H1 (cell line): ENCODE measurements at regions not wholly inside any gene's neighbourhood (a gene's known extent, or its start where the extent isn't known, plus 50 kb on each side); places are given as distances from the start of the nearest gene placed in this dataset.

Source experiments
- CTCF ChIA-PET: fragments of 300-600 bp; sonication (Branson Sonifier 250); formaldehyde crosslinking; loops from one replicate; lab custom pipeline; 2021; ENCODE audit not compliant: partially characterized antibody; lab: Charles Lee
- POLR2A ChIA-PET: fragments of 300-600 bp; sonication (Branson Sonifier 250); formaldehyde crosslinking; loops from one replicate; lab custom pipeline; 2021; ENCODE audit warnings: inconsistent platforms; ENCODE audit not compliant: partially characterized antibody; lab: Charles Lee
- DNase-seq, 2 experiments: peaks; one replicate each; pipeline versions ENCODE4 v3.0.0 to v3.0.0-alpha.2; 2010 to 2022; ENCODE audit warnings: low spot score in 2 of 2, low read depth in 1 of 2, mixed read lengths in 1 of 2
- FAIRE-seq: peaks from 2 replicates; lab custom pipeline; 2011; peaks lifted over from hg19 to GRCh38; lab: Jason Lieb, UNC
- H2AFZ ChIP-seq: 2 replicates; pipeline ENCODE4 v1.8.1; 2012; ENCODE audit warnings: low read length, inconsistent platforms
- H2AK5ac ChIP-seq: 2 replicates; pipeline ENCODE4 v1.6.1; 2013; ENCODE audit warnings: low read depth, low read length
- H2BK120ac ChIP-seq: replicated peaks from 2 replicates; pipeline ENCODE3; 2013; ENCODE audit warnings: low read depth, low read length, inconsistent platforms
- H2BK12ac ChIP-seq: 2 replicates; pipeline ENCODE4 v1.6.1; 2013; ENCODE audit warnings: low read depth, low read length
- H2BK15ac ChIP-seq: 2 replicates; pipeline ENCODE4 v1.6.1; 2013; ENCODE audit warnings: low read length
- H2BK20ac ChIP-seq: 2 replicates; pipeline ENCODE4 v1.6.1; 2013; ENCODE audit warnings: low read length
- H2BK5ac ChIP-seq: 2 replicates; pipeline ENCODE4 v1.6.1; 2013; ENCODE audit warnings: low read depth, low read length
- H3K14ac ChIP-seq: 2 replicates; pipeline ENCODE4 v1.6.1; 2013; ENCODE audit warnings: inconsistent platforms; ENCODE audit not compliant: insufficient read length
- H3K18ac ChIP-seq: 2 replicates; pipeline ENCODE4 v1.6.1; 2013; ENCODE audit warnings: low read length; ENCODE audit errors: extremely low read depth
- H3K23ac ChIP-seq: 2 replicates; pipeline ENCODE4 v1.6.1; 2013; ENCODE audit warnings: inconsistent platforms; ENCODE audit not compliant: insufficient read length
- H3K23me2 ChIP-seq: 2 replicates; pipeline ENCODE4 v1.6.1; 2013; ENCODE audit warnings: low read depth, low read length
- H3K27ac ChIP-seq: 2 replicates; pipeline ENCODE4 v1.6.1; 2011; ENCODE audit warnings: low read depth, low read length, inconsistent platforms
- H3K27me3 ChIP-seq, 4 experiments: replicated peaks in 1 of 4; 1 replicate in 1 of 4; 2 replicates in 3 of 4; pipeline versions ENCODE4 v1.6.1 to v1.8.1; 2011 to 2013; ENCODE audit warnings: low read length in 3 of 4, mild to moderate bottlenecking in 3 of 4, inconsistent platforms in 2 of 4, mixed read lengths in 2 of 4, moderate library complexity in 1 of 4; ENCODE audit not compliant: control insufficient read depth in 3 of 4, insufficient read depth in 3 of 4; ENCODE audit errors: extremely low read depth in 1 of 4
- H3K36me3 ChIP-seq, 4 experiments: 2 replicates each; pipeline versions ENCODE4 v1.6.1 to v1.8.1; 2011 to 2013; ENCODE audit warnings: mild to moderate bottlenecking in 4 of 4, low read length in 3 of 4, moderate library complexity in 2 of 4, control low read depth in 1 of 4, inconsistent platforms in 1 of 4; ENCODE audit not compliant: insufficient read depth in 4 of 4, control insufficient read depth in 2 of 4
- H3K4ac ChIP-seq: replicated peaks from 2 replicates; pipeline ENCODE3; 2013; ENCODE audit warnings: low read length, low read depth, mixed read lengths, inconsistent platforms; ENCODE audit not compliant: insufficient read length
- H3K4me1 ChIP-seq, 4 experiments: replicated peaks in 1 of 4; 1 replicate in 1 of 4; 2 replicates in 3 of 4; pipeline versions ENCODE4 v1.6.1 to v1.8.1; 2011 to 2013; ENCODE audit warnings: low read length in 3 of 4, inconsistent platforms in 2 of 4, mixed read lengths in 1 of 4; ENCODE audit not compliant: insufficient read depth in 4 of 4, control insufficient read depth in 3 of 4
- H3K4me2 ChIP-seq, 2 experiments: 2 replicates each; pipeline versions ENCODE4 v1.6.1 to v1.8.1; 2011 to 2013; ENCODE audit warnings: low read depth in 2 of 2, low read length in 2 of 2, control low read depth in 1 of 2, inconsistent platforms in 1 of 2, mild to moderate bottlenecking in 1 of 2; ENCODE audit not compliant: insufficient read depth in 1 of 2
- H3K4me3 ChIP-seq, 4 experiments: fragments of 200-600, 300-600 bp in 1 of 4; sonication (generic), shearing (Covaris generic), sonication (Bioruptor Twin) in 1 of 4; 2 replicates each; pipeline versions ENCODE4 v1.5.1 to v1.8.1; 2011 to 2016; ENCODE audit warnings: low read length in 4 of 4, low read depth in 3 of 4, control low read depth in 2 of 4, inconsistent platforms in 2 of 4, mild to moderate bottlenecking in 2 of 4, mixed read lengths in 1 of 4, moderate library complexity in 1 of 4; ENCODE audit not compliant: insufficient read depth in 2 of 4; ENCODE audit errors: extremely low read depth in 1 of 4
- H3K56ac ChIP-seq: replicated peaks from 2 replicates; pipeline ENCODE3; 2013; ENCODE audit warnings: low read depth, mild to moderate bottlenecking, mixed read lengths, low read length, inconsistent platforms; ENCODE audit not compliant: insufficient read length
- H3K79me1 ChIP-seq: 2 replicates; pipeline ENCODE4 v1.6.1; 2013; ENCODE audit warnings: low read depth, low read length, control low read depth
- H3K79me2 ChIP-seq, 2 experiments: 2 replicates each; pipeline versions ENCODE4 v1.6.1 to v1.8.1; 2012 to 2013; ENCODE audit warnings: low read length in 2 of 2, mild to moderate bottlenecking in 2 of 2, inconsistent platforms in 1 of 2; ENCODE audit not compliant: insufficient read depth in 2 of 2, control insufficient read depth in 1 of 2
- H3K9ac ChIP-seq, 4 experiments: replicated peaks in 1 of 4; 1 replicate in 1 of 4; 2 replicates in 3 of 4; pipeline versions ENCODE4 v1.6.1 to v1.8.1; 2011 to 2013; ENCODE audit warnings: low read depth in 3 of 4, low read length in 3 of 4, control low read depth in 2 of 4, mild to moderate bottlenecking in 2 of 4, moderate library complexity in 2 of 4, inconsistent platforms in 1 of 4; ENCODE audit errors: extremely low read depth in 1 of 4
- H3K9me3 ChIP-seq, 2 experiments: 2 replicates each; pipeline versions ENCODE4 v1.6.1 to v1.8.1; 2012 to 2013; ENCODE audit warnings: mild to moderate bottlenecking in 2 of 2, moderate library complexity in 2 of 2, control low read depth in 1 of 2, inconsistent platforms in 1 of 2, low read depth in 1 of 2, low read length in 1 of 2, mixed read lengths in 1 of 2; ENCODE audit not compliant: insufficient read depth in 2 of 2
- H4K20me1 ChIP-seq, 2 experiments: replicated peaks in 1 of 2; 2 replicates each; pipeline versions ENCODE3 to v1.8.1; 2011 to 2013; ENCODE audit warnings: inconsistent platforms in 2 of 2, low read length in 2 of 2, mild to moderate bottlenecking in 1 of 2; ENCODE audit not compliant: insufficient read depth in 2 of 2, control insufficient read depth in 1 of 2
- H4K5ac ChIP-seq: 2 replicates; pipeline ENCODE4 v1.6.1; 2013; ENCODE audit warnings: low read length, low read depth, mixed read lengths, inconsistent platforms; ENCODE audit not compliant: insufficient read length
- H4K8ac ChIP-seq: 2 replicates; pipeline ENCODE4 v1.8.0; 2013; ENCODE audit warnings: mild to moderate bottlenecking, moderate library complexity, low read length, inconsistent platforms; ENCODE audit not compliant: insufficient read depth; ENCODE audit errors: extremely low read depth
- H4K91ac ChIP-seq: replicated peaks from 2 replicates; pipeline ENCODE3; 2013; ENCODE audit warnings: low read length, mixed read lengths, inconsistent platforms; ENCODE audit not compliant: insufficient read length
- CHD1 ChIP-seq: IDR thresholded peaks from 2 replicates; pipeline ENCODE4 v1.6.1; 2012; ENCODE audit warnings: low read depth, low read length, improper control_type of control experiment
- KDM1A ChIP-seq: fragments of 200-600, 300-600 bp; sonication (generic); IDR thresholded peaks from 2 replicates; pipeline ENCODE4 v1.7.1; 2016; ENCODE audit warnings: mild to moderate bottlenecking, low read length, borderline replicate concordance
- POU5F1 ChIP-seq: IDR thresholded peaks from 2 replicates; pipeline ENCODE4 v1.6.1; 2011; ENCODE audit warnings: low read depth, mild to moderate bottlenecking, low read length, moderate library complexity
- RBBP5 ChIP-seq: IDR thresholded peaks from 2 replicates; pipeline ENCODE4 v1.7.1; 2012; ENCODE audit warnings: low read depth, mild to moderate bottlenecking, inconsistent platforms, low read length, moderate library complexity, borderline replicate concordance
- RNF2 ChIP-seq: fragments of 200-900, 300-1000 bp; sonication (generic); IDR thresholded peaks from 2 replicates; pipeline ENCODE4 v1.7.1; 2016; ENCODE audit warnings: borderline replicate concordance, low read depth, mild to moderate bottlenecking, antibody characterized with exemption, low read length; ENCODE audit not compliant: poor library complexity, severe bottlenecking; ENCODE audit errors: missing control alignments
- RXRA ChIP-seq: IDR thresholded peaks from 2 replicates; pipeline ENCODE4 v1.6.1; 2011; ENCODE audit warnings: low read depth, mild to moderate bottlenecking, low read length, moderate library complexity; ENCODE audit not compliant: insufficient read depth
- SIN3A ChIP-seq, 2 experiments: IDR thresholded peaks in 1 of 2; conservative IDR thresholded peaks in 1 of 2; 2 replicates each; pipeline ENCODE4 v1.6.1; 2011 to 2012; ENCODE audit warnings: low read length in 2 of 2, improper control_type of control experiment in 1 of 2, low read depth in 1 of 2, mild to moderate bottlenecking in 1 of 2
- SIX5 ChIP-seq: IDR thresholded peaks from 2 replicates; pipeline ENCODE4 v1.6.1; 2011; ENCODE audit warnings: mild to moderate bottlenecking, low read depth, low read length
- SUZ12 ChIP-seq: fragments of 200-600 bp; sonication (generic); IDR thresholded peaks from 2 replicates; pipeline ENCODE4 v1.6.1; 2012; ENCODE audit warnings: mild to moderate bottlenecking, inconsistent platforms, low read length, moderate library complexity, mixed read lengths
- WGBS, 2 experiments: shearing (Covaris generic) in 1 of 2; methylation state at CpG; one replicate each; pipeline versions ENCODE4 v1.1.6 to v1.1.7; 2013 to 2015; ENCODE audit warnings: low lambda C conversion rate in 2 of 2, mixed read lengths in 2 of 2, inconsistent platforms in 1 of 2, low coverage in 1 of 2, missing lambda C conversion rate in 1 of 2; ENCODE audit not compliant: insufficient replicate concordance in 2 of 2, insufficient coverage in 1 of 2, insufficient read length in 1 of 2; ENCODE audit errors: extremely low coverage in 1 of 2, missing lambda C conversion rate in 1 of 2; 5-methylcytosine and 5-hydroxymethylcytosine counted together
- TF ChIP-seq, protein P1 (sequence below): IDR thresholded peaks from 2 replicates; pipeline ENCODE4 v1.6.1; 2012; ENCODE audit warnings: inconsistent platforms

DNA sequence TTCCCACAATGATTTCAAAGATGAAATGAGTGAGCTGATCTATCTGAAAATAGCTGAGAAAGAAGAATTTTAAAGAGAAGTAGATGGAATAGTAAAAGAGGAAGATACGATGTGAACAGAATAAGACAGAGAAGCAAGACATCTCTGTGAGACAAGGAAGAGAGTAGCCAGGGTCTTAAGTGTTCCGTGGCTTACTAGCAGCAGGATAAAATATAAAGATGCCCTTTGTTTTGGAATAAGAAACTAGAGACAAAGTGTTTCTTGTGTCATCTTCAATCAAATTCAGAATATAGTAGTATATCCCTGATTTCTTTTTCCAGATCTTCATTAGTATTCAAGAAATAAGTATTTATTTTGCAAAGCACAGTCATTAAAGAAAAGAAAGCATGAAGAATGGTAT, 281.0 kb upstream of the NECTIN3 start:
- no peaks in the 10 kb centered on the region for H3K79me2 ChIP-seq
- no peak overlapping the region for H3K9ac ChIP-seq
- no peak overlapping the region for H4K8ac ChIP-seq
- TF ChIP-seq SUZ12, result no peak
- no peak for TF ChIP-seq POU5F1
- TF ChIP-seq RNF2, result no peak
- no peak for TF ChIP-seq KDM1A
- no peak for TF ChIP-seq SIN3A (conservative IDR thresholded peaks at IDR 0.05 in 1 of 2, IDR thresholded peaks at IDR 0.05 in 1 of 2; ENCODE audit: low read depth in 1 of 2, low read length in 2 of 2)
- TF ChIP-seq SIX5, result no peak
- no peak for TF ChIP-seq CHD1
- TF ChIP-seq RBBP5, result no peak
- TF ChIP-seq RXRA, result no peak
- TF ChIP-seq, protein P1, sequence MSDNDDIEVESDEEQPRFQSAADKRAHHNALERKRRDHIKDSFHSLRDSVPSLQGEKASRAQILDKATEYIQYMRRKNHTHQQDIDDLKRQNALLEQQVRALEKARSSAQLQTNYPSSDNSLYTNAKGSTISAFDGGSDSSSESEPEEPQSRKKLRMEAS, result no peak
- H4K5ac ChIP-seq, result no peak overlapping the region
- H3K36me3 ChIP-seq, result no peaks in the 10 kb centered on the region; a peak in 1 of 8 replicates
- H3K27me3 ChIP-seq, result no peaks in the 10 kb centered on the region
- H2BK120ac ChIP-seq, result no peak overlapping the region
- H3K79me1 ChIP-seq, result no peaks in the 10 kb centered on the region
- no peak overlapping the region for H2AK5ac ChIP-seq
- FAIRE-seq (no peak), DNase-seq (no peak)
- no peaks in the 10 kb centered on the region for H4K20me1 ChIP-seq
- no peak overlapping the region for H3K23ac ChIP-seq
- ChIA-PET POLR2A (no interaction called here), CTCF (interaction anchor here (0.6 to 1.3 kb wide), 2 partner anchors 10 to 74 kb away, joined by 3 read pairs; no protein-coding TSS in a partner anchor)
- no peak overlapping the region for H2BK12ac ChIP-seq
- no peak overlapping the region for H3K4ac ChIP-seq
- no peak overlapping the region for H3K56ac ChIP-seq
- no peak overlapping the region for H3K14ac ChIP-seq
- no peak overlapping the region for H2AFZ ChIP-seq
- WGBS, 2 experiments, result 85 to 100% methylated on average over 1 to 2 of the region's 2 CpGs
- no peak overlapping the region for H3K18ac ChIP-seq
- no peak overlapping the region for H2BK20ac ChIP-seq
- H3K4me3 ChIP-seq, result no peak overlapping the region
- no peak overlapping the region for H3K27ac ChIP-seq
- H3K9me3 ChIP-seq, result 0 out of 4 replicates have a peak, but pooled peaks cover 0 to 2% of the 10 kb centered on the region in 2 experiments
- no peak overlapping the region for H4K91ac ChIP-seq
- H2BK5ac ChIP-seq, result no peak overlapping the region
- no peak overlapping the region for H2BK15ac ChIP-seq
- H3K4me1 ChIP-seq, result no peaks in the 10 kb centered on the region
- H3K4me2 ChIP-seq, result no peak overlapping the region
- no peaks in the 10 kb centered on the region for H3K23me2 ChIP-seq
